Cardiac muscle cell (in vitro differentiated cells and primary cell): ENCODE measurements at regions not wholly inside any gene's neighbourhood (a gene's known extent, or its start where the extent isn't known, plus 50 kb on each side); places are given as distances from the start of the nearest gene placed in this dataset.

Experiments used
- DNase-seq, 2 donors: peaks; one replicate each; pipeline versions ENCODE4 v3.0.0 to v3.0.0-alpha.2; 2010 to 2017; ENCODE audit warnings: low read depth in 1 of 2, low spot score in 1 of 2
- H3K27ac ChIP-seq: fragments of 200-600 bp; sonication (generic); 2 replicates; pipeline ENCODE4 v1.5.1; 2016
- H3K27me3 ChIP-seq: fragments of 200-600 bp; sonication (generic); 2 replicates; pipeline ENCODE4 v1.6.0; 2016; ENCODE audit warnings: control low read depth
- H3K36me3 ChIP-seq: fragments of 200-600 bp; sonication (generic); 2 replicates; pipeline ENCODE4 v1.5.1; 2016; ENCODE audit warnings: control low read depth
- H3K4me1 ChIP-seq: fragments of 200-600 bp; sonication (generic); 2 replicates; pipeline ENCODE4 v1.8.1; 2017; ENCODE audit warnings: low read depth, mild to moderate bottlenecking, mixed run types
- H3K4me3 ChIP-seq: fragments of 200-600 bp; sonication (generic); 2 replicates; pipeline ENCODE4 v1.5.1; 2016; ENCODE audit warnings: mild to moderate bottlenecking
- H3K9me3 ChIP-seq: fragments of 200-600 bp; sonication (generic); 2 replicates; pipeline ENCODE4 v1.5.1; 2017; ENCODE audit warnings: low read depth, mild to moderate bottlenecking, control low read depth
- CTCF ChIP-seq: IDR thresholded peaks from 2 replicates; pipeline ENCODE4 v1.5.1; 2012; ENCODE audit warnings: low read depth, mild to moderate bottlenecking, low read length

DNA sequence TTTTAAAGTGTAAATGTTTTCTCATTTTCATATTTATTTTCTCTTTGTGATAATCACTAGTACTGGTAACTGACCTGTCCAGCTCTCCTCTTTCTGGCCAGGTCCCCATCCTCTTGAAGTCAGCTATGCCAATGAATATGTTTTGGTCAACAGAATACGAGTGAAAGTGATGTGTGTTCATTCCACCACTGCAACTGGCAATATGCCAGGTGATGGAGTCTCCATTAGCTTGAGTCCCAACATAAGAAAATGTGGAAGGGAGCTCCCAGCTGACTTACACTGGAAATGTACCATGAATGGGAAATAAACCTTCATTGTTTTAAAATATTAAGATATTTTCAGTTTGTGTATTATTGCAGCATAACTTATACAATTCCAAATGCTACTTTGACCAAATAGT lies 75.8 kb downstream of the CCDC34 start:
- Histone ChIP-seq H3K4me1 (no peaks in the 10 kb centered on the region), H3K9me3 (no peaks in the 10 kb centered on the region), H3K36me3 (no peaks in the 10 kb centered on the region), H3K27ac (no peak overlapping the region), H3K4me3 (no peak overlapping the region), H3K27me3 (no peaks in the 10 kb centered on the region)
- no peak for DNase-seq
- TF ChIP-seq CTCF: no peak

GRCh38 chr11:27285761-27286160 lies 77.3 kb downstream of the CCDC34 start:
- Histone ChIP-seq H3K36me3 (no peaks in the 10 kb centered on the region), H3K27me3 (no peaks in the 10 kb centered on the region), H3K4me1 (no peaks in the 10 kb centered on the region), H3K4me3 (no peak overlapping the region), H3K27ac (no peak overlapping the region), H3K9me3 (no peaks in the 10 kb centered on the region)
- TF ChIP-seq CTCF: no peak
- peak in 1 of 2 donors; percentile 18 for DNase-seq

DNA sequence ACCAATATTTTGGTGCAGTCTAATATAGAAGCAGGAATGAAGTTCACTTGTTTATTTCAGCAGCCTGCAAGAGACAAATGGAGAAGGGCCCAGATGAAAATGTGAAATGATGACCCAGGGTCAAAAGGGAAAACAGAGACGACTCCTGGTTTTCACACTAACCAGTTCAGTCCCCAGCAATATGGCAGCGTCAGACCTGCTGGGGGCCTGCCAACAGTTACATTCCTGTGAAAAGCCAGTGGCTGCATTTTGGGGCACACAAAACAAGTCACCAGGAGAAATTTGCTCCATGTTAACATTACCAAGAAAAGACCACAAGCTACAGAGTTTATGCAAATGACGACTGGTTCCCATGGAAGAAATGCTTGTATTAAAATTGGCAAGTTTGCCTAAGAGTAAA lies 80.2 kb downstream of the CCDC34 start:
- DNase-seq: peak in 1 of 2 donors; percentile 57
- Histone ChIP-seq H3K27me3 (no peaks in the 10 kb centered on the region), H3K36me3 (no peaks in the 10 kb centered on the region), H3K27ac (no peak overlapping the region), H3K4me1 (no peaks in the 10 kb centered on the region), H3K9me3 (no peaks in the 10 kb centered on the region), H3K4me3 (no peak overlapping the region)
- no peak for TF ChIP-seq CTCF

DNA sequence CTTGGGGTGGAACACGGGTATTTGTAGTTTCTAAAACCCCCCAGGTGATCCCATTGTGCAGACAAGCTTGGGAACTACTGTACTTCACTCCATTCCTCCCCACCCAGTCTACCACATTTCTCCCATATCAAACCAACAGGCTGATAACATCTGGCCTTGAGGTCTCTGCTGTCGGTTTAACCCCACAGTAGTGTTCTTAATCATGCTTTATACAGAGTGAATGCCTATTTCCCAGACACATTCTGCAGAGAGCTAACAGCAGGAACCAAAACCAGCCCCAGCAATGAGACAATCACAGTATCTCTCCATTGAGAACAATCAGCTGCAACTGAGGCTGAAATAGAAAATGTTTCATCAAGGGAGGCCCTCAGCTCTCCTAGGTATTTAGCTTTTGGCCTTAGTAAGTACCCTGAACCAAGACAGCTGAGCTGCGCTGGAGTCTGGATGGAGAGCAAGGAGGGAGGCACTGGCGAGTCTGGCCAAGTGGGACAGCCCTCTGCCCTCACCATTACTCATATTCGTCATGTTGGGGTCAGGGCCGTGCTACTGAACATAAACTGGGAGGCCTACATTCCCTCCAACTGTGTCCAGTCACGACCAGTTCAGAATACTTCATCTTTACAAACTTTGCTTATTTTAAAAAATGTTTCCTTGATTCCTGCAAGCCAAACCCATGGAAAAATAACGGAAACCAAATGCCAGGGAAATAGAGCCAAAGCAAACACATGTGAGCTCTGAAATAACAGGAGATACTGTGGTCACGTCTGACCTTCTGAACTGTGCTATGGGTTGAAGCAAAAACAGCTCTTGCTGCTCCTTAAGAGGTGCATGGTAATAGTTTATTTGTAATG lies 81.0 kb downstream of the CCDC34 start:
- Histone ChIP-seq H3K4me1 (no peaks in the 10 kb centered on the region), H3K4me3 (no peak overlapping the region), H3K9me3 (no peaks in the 10 kb centered on the region), H3K27me3 (no peaks in the 10 kb centered on the region), H3K36me3 (no peaks in the 10 kb centered on the region), H3K27ac (no peak overlapping the region)
- DNase-seq: peak in 1 of 2 donors; percentile 89
- TF ChIP-seq CTCF: no peak

- no peaks in the 10 kb centered on the region for H3K27me3 ChIP-seq
- H3K36me3 ChIP-seq: no peaks in the 10 kb centered on the region
These were observed 81.7 kb downstream of the CCDC34 start for GRCh38 chr11:27281276-27281675.

More at GRCh38 chr11:27281276-27281675, 81.7 kb downstream of the CCDC34 start:
- no peaks in the 10 kb centered on the region for H3K9me3 ChIP-seq
- no peak for TF ChIP-seq CTCF
- no peak for DNase-seq
- no peak overlapping the region for H3K4me3 ChIP-seq
- no peaks in the 10 kb centered on the region for H3K4me1 ChIP-seq
- no peak overlapping the region for H3K27ac ChIP-seq
